GM12878 (cell line): ENCODE measurements at regions not wholly inside any gene's neighbourhood (a gene's known extent, or its start where the extent isn't known, plus 50 kb on each side); places are given as distances from the start of the nearest gene placed in this dataset.

Experiments used
- BHLHE40 ChIP-seq, 2 experiments: fragments of 450-650 bp in 1 of 2; IDR thresholded peaks; 2 replicates each; pipeline ENCODE4 v1.6.1; 2011 to 2017; ENCODE audit warnings: low read depth in 2 of 2, borderline replicate concordance in 1 of 2, improper control_type of control experiment in 1 of 2, low read length in 1 of 2, mild to moderate bottlenecking in 1 of 2
- ESRRA ChIP-seq: IDR thresholded peaks from 2 replicates; pipeline ENCODE4 v1.6.1; 2012; ENCODE audit warnings: mild to moderate bottlenecking, low read length, improper control_type of control experiment
- EZH2 ChIP-seq: IDR thresholded peaks from 2 replicates; pipeline ENCODE4 v1.6.1; 2012; ENCODE audit warnings: low read depth, mild to moderate bottlenecking, control low read depth, inconsistent platforms, low read length, borderline replicate concordance; ENCODE audit not compliant: control insufficient read depth
- KDM1A ChIP-seq: fragments of 200-600 bp; sonication (generic); IDR thresholded peaks from 2 replicates; pipeline ENCODE4 v1.6.1; 2016; ENCODE audit warnings: borderline replicate concordance
- MYC ChIP-seq: IDR thresholded peaks from 2 replicates; pipeline ENCODE4 v1.6.1; 2011; ENCODE audit warnings: mild to moderate bottlenecking, low read length, moderate library complexity, inconsistent platforms; ENCODE audit not compliant: insufficient read depth, insufficient replicate concordance, insufficient read length, severe bottlenecking
- PAX8 ChIP-seq: fragments of 450-650 bp; IDR thresholded peaks from 2 replicates; pipeline ENCODE4 v1.6.1; 2017; ENCODE audit warnings: mild to moderate bottlenecking, moderate library complexity
- SIN3A ChIP-seq: IDR thresholded peaks from 2 replicates; pipeline ENCODE4 v1.6.1; 2012; ENCODE audit warnings: low read depth, low read length, improper control_type of control experiment
- STAT1 ChIP-seq: fragments of 450-650 bp; conservative IDR thresholded peaks from 2 replicates; pipeline ENCODE4 v1.6.1; 2014; ENCODE audit warnings: antibody characterized with exemption, mild to moderate bottlenecking
- TF ChIP-seq, protein P1 (sequence below), 3 experiments: IDR thresholded peaks in 2 of 3; conservative IDR thresholded peaks in 1 of 3; 2 replicates each; pipeline ENCODE4 v1.5.1; 2011; ENCODE audit warnings: low read depth in 3 of 3, low read length in 3 of 3, mild to moderate bottlenecking in 3 of 3, control low read depth in 2 of 3, moderate library complexity in 2 of 3, inconsistent platforms in 1 of 3, mixed read lengths in 1 of 3; ENCODE audit not compliant: control insufficient read depth in 2 of 3, insufficient read depth in 1 of 3; ENCODE audit errors: extremely low read depth in 1 of 3
- TF ChIP-seq, protein P2 (sequence below): fragments of 450-650 bp; formaldehyde crosslinking; IDR thresholded peaks from 2 replicates; pipeline ENCODE4 v1.5.0; 2022; ENCODE audit warnings: mild to moderate bottlenecking, missing genetic modification characterization

DNA sequence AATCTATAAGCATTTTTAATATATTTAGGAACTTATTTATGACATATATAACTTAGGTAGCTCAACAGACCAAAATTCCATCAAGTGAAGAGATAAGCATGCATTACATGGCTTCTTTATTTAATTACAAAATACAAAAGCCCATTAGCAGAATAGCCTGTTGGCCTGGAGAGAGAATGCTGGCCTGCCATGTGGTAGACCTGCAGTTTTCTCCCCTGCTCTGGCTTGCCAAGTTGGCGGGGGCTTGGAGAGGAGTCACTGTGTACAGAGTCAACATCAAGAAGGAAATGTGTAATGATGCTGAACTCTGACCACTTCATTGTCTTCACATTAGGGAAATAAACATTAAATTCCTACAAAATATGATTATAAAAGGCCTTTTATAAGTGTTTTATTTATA is 69.8 kb upstream of the CNTLN start:
- TF ChIP-seq, protein P1, sequence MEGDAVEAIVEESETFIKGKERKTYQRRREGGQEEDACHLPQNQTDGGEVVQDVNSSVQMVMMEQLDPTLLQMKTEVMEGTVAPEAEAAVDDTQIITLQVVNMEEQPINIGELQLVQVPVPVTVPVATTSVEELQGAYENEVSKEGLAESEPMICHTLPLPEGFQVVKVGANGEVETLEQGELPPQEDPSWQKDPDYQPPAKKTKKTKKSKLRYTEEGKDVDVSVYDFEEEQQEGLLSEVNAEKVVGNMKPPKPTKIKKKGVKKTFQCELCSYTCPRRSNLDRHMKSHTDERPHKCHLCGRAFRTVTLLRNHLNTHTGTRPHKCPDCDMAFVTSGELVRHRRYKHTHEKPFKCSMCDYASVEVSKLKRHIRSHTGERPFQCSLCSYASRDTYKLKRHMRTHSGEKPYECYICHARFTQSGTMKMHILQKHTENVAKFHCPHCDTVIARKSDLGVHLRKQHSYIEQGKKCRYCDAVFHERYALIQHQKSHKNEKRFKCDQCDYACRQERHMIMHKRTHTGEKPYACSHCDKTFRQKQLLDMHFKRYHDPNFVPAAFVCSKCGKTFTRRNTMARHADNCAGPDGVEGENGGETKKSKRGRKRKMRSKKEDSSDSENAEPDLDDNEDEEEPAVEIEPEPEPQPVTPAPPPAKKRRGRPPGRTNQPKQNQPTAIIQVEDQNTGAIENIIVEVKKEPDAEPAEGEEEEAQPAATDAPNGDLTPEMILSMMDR (IDR thresholded peaks at IDR 0.05 in 2 of 3, conservative IDR thresholded peaks at IDR 0.05 in 1 of 3; ENCODE audit: control insufficient read depth in 2 of 3, extremely low read depth in 1 of 3, insufficient read depth in 1 of 3, low read depth in 3 of 3, low read length in 3 of 3), result no peak
- TF ChIP-seq ESRRA, result no peak
- TF ChIP-seq KDM1A, result no peak
- no peak for TF ChIP-seq EZH2
- no peak for TF ChIP-seq SIN3A
- TF ChIP-seq, protein P2, sequence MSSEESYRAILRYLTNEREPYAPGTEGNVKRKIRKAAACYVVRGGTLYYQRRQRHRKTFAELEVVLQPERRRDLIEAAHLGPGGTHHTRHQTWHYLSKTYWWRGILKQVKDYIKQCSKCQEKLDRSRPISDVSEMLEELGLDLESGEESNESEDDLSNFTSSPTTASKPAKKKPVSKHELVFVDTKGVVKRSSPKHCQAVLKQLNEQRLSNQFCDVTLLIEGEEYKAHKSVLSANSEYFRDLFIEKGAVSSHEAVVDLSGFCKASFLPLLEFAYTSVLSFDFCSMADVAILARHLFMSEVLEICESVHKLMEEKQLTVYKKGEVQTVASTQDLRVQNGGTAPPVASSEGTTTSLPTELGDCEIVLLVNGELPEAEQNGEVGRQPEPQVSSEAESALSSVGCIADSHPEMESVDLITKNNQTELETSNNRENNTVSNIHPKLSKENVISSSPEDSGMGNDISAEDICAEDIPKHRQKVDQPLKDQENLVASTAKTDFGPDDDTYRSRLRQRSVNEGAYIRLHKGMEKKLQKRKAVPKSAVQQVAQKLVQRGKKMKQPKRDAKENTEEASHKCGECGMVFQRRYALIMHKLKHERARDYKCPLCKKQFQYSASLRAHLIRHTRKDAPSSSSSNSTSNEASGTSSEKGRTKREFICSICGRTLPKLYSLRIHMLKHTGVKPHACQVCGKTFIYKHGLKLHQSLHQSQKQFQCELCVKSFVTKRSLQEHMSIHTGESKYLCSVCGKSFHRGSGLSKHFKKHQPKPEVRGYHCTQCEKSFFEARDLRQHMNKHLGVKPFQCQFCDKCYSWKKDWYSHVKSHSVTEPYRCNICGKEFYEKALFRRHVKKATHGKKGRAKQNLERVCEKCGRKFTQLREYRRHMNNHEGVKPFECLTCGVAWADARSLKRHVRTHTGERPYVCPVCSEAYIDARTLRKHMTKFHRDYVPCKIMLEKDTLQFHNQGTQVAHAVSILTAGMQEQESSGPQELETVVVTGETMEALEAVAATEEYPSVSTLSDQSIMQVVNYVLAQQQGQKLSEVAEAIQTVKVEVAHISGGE (CRISPR knock-in tag), result no peak
- no peak for TF ChIP-seq STAT1
- no peak for TF ChIP-seq MYC
- TF ChIP-seq BHLHE40 (IDR thresholded peaks at IDR 0.05; ENCODE audit: borderline replicate concordance in 1 of 2, low read depth in 2 of 2, low read length in 1 of 2), result no peak
- no peak for TF ChIP-seq PAX8
